ENCODE measurements at regions not wholly inside any gene's neighbourhood (a gene's known extent, or its start where the extent isn't known, plus 50 kb on each side); places are given as distances from the start of the nearest gene placed in this dataset.

DNA sequence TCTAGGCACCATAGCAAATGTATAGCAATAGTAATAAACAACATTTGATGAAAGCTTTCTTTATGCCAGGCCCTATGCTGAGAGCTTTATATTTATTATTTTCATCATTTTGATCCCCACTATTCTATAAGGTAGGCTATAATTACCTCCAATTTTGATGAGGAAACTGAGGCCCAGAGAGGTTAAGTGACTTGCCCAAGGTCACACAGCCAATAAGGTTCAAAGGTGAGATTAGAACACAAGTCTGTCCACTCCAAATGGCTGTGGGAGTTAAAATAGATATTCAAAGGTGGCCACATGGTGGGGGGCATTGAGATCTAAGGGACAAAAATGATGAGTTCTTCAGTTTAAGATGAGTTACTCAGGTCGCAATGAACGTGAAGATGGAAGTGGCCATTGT, 269.9 kb downstream of the BMP7 start:
- no peak for DNase-seq

DNA sequence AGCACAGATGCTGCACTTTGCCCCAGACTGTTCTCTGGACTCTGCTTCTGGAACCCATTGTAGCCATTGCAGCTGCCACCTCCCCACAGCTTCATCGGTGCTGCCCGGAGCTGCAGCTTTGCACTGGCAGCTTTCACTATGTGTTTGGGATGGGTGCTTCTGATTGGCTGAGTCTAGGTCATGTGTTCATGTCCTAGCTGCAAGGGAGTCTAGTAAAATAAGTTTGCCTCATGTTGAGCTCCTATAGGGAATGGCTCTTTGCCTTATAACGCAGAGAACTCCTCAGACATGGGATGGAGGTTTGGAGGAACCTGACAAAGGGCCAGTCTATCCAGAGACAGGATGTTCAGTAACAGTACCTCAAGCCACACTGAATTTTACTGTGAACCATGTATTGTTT, 268.0 kb downstream of the BMP7 start:
- DNase-seq, result no peak

DNA sequence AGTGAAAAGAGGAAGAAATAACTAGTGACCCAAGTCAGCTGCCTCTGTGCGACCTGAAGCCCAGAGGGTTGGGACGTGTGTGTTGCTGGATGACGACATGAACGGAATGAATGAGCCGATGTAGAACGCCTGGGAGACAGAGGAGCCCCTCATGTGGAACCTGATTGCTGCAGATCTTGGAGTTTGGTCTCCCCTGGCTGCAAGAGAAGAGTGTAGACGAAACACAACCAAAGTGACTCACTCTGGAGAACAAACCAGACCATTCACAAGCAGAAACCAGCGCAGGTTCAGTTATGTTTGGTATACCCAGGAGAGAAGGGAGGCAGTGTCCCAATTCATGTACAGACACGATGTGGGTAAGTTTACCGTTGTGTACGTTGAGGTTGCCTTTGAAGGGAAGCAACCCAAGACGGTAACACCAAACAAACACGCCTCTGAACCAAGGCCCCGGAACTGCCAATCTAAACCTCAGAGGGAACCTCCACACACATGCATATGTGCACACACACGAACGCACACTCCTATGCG, 265.9 kb downstream of the BMP7 start:
- DNase-seq, result no peak

DNA sequence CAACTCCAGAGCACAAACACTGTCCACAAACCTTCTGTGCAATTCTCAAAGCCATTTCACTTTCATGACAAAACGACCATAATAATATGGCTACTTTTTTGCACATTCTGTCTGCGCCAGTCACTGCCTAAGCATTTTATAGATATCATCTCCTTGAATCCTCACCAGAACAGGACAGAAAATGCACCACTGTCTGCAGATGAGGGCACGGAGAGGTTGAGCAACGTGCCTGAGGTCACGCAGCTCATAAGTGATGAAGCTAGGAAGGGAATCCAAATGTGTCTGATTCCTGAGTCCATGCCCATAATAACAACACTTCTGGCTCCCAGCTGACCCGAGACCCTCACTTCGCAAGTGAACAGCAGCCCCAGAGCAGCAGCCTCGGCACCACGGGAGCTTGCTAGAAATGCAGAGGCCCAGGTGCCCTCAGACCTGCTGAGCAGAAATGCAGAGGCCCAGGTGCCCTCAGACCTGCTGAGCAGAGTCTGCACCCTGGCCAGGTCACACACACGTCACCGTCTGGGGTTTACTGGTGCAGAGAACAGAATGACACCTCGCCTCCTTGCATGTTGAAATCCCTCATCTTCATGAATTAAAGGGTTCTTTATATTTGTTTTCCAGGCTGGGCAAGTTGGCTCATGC, 265.2 kb downstream of the BMP7 start:
- DNase-seq, result no peak

DNA sequence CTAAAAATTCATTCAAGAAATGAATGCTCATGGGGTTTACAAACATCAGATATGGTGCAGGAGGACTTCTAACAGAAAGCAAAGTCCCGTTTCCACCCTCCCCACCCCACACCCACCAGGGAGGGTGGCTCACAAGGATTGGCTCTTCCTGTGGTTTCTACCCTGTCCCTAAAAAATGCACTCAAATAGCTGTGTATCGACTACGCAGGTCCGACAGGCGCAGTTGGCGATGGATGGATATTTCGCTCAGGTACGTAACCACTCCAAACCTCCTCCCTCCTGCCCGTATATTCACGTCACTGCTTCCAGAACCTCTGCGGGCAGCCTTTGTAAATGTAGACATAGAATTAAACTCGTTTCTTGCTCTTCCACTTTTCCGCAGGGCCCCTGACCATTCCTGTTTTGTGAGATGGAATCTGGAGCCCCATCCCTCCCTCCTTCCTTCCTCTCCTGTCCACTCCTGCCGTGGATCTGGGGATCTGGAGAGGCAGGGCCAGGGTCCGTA, 264.3 kb downstream of the BMP7 start:
- no peak for DNase-seq

DNA sequence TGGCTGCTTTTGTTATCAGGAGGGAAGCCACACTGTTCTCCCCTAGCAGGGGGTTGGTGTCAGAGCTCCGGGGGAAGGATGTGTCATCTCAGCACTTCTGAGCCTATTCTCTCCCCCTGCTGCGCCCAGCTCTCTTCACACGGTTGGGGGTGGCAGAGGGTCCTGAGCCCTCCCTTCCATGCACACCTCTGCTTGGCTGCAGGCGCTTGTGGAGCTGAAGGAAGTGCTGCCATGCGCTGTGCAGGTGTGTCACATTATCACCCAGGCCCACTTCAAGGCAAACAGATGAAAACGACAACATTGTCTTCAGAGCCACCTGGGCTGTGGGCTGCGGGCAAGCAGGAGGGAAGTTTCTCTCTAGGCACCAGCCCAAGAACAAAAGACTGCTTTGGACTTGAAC, 263.4 kb downstream of the BMP7 start:
- no peak for DNase-seq

DNA sequence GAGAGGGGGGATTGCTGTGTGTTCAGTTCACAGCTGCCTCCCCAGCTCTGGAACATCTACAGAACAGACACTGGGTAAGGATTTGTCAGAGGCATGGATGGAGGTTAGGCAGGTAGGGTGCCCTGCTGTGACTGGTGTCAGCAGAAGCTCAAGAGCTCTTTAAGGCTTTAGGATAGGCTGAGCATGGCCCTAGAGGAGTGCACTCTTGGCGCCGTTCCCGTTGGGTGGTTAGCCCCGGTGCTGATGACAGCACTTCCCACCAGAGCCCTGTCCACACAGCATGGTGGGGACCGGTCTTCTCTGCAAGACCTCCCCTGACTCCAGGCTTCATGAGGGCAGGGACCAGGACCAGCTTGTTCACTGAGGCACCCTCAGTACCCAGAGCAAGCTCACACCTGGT, 262.0 kb downstream of the BMP7 start:
- no peak for DNase-seq

DNA sequence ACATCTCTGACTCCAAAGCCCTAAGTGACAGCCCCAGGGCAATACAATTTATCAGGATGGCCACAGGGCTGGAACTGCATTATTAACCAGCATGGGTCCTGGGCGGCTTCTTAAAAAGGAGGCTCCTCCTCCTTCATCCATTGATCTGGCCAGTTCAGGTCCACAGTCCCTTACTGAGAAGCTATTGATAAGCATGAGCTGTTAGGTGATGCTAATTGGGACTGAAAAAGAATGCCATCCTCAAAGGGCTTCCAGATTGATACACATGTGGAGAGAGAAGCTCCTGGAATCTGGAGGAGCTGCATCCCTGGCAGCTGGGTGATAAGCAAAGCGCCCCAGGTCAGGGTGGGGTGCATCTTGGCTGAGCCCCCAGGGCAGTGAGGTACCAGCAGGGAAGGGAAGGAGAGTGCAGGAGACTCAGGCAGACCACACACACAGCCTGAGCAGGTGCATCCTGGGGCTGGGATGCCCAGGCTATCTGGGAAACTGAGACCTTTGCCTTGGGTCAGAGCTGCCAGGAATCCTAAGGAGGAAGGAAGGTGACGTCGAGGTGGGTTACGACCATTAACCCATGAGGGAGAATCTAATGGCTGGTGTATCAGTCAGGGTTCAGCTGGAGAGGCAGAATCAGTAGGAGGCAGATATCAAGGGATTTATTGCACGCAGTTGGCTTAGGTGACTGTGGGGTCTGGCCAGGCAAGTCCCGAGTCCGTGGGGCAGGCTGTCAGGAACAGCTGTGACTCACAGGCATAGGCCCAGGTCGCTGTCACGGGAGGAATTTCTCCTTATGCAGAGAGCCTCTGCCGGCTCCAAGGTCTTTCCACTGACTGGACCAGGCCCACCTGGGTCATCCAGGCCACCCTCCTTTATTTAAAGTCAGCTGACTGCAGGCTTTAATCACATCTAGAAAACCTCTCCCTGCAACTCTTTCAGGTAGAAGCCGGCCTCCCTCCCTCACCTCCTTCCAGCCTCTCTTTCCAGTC, 261.2 kb downstream of the BMP7 start:
- DNase-seq, result no peak

DNA sequence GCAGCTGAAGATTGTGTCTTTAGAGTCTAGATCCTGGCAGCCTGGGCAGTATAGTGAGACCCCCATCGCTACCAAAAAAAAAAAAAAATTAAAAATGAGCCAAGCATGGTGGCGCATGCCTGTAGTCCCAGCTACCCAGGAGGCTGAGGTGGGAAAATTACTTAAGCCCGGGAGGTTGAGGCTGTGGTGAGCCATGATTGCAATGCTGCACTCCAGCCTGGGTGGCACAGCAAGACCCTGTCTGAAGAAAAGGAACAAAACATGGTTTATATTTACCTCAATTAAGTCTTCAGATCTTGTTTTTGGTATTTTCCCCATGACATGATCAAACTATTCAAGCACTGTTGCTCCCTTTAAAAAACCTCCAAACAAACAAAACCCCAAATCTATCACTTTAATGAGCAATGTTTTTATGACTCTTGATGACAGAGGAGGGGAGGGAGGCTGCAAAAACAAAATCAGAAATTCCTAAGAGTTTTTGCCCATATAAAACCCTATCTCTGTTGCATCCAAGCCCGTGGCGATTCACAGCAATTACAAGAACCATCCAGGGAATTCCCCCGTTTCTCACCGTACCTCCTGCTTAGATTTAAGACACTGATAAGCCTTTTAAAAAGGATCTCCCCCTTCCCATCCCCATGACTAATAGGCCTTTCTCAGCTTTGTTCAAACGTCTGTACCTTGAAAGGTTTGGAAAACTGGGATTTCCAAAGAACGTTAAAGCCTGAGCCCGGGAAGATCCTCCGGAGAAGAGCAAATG, 259.9 kb downstream of the BMP7 start:
- DNase-seq, result no peak

DNA sequence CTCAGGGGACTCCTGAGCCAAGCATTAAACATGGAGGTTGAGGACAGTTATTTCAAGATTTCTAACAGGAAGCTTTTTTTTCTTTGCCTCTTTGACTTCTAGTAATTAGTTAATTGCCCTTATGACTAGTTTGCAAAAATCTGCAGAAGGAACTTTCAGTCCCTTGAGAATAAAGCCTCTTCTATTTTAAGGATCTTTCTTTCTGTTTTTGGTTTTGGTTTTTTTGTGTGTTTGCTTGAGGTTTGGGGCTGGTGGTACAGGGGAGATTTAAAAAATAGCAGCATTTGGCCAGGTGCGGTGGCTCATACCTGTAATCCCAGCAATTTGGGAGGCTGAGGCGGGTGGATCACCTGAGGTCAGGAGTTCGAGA, 259.3 kb downstream of the BMP7 start:
- DNase-seq, result no peak

DNA sequence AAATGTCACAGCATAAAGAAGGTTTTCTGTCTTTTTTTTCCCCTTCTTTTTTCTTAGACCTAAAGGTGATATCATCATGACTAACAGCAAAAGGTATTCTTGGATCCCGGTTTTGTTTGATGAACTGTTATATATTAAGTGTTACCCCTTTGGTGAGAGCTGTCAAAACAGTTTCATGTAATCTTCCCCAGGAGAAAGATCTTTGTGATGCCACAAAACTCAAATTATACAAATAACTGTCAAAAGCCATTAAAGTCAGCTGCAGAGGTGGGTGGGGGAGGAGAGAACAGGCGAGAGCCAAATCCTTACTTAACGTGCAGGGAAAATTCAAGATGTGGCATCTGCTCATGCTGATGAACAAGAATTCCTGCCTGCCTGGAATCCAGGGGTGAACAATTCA, 258.2 kb downstream of the BMP7 start:
- no peak for DNase-seq

DNA sequence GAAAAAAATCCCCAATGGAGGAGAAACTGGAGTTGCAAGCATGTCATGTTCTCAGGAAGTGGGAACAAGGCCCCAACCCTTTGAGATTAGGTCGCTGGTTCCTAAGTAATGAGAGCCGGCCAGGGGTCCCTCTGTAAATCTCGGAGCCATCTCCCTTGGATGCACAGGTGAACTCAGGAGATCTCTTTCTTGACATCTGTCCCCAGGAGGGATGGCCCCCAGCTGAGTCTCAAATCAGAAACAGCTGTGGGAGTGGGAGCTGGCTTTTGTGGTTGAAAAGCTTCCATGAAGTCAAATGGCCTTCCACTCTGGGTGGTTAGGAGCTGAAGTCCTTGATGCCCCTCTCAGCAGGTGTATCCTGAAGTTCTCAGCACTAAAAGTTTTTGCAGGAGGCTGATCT, 257.1 kb downstream of the BMP7 start:
- DNase-seq, result no peak

DNA sequence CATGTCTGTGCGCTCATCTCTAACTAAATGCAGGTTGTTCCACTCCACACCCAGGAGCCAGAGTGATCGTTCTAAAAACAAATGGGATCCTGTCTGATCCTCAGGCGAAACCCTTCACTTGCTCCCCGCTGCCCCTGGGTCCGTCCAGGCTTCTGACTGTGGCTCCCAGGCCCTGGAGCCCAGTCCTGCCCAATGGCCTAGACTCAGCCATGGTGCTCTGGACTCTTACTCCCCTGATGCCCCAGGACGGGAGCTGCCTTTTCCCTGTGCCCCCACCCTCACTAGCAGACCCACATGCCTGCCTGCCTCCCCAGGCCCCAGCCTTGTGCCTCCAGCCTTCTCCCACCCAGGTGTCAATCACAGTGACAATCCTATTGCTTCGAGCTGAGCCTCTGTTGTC, 256.7 kb downstream of the BMP7 start:
- DNase-seq, result no peak

DNA sequence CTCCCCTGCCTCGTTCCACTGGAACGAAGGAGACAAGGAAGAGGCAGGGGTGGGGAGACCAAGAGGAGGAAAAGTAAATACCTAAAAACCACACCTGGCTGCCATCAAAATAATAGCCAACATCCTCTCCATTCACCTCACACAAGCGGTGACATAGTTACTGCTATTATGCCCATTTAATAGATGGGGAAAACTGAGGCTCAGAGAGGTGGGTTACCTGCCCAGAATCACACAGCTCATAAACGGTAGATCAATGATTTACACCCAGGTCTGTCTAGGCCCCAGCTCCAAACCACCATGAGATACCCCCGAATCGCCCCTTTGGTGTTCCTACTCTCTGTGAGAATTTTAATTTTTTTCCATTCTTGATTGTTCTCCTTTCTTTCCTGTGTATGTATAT, 253.8 kb downstream of the BMP7 start:
- DNase-seq, result no peak

DNA sequence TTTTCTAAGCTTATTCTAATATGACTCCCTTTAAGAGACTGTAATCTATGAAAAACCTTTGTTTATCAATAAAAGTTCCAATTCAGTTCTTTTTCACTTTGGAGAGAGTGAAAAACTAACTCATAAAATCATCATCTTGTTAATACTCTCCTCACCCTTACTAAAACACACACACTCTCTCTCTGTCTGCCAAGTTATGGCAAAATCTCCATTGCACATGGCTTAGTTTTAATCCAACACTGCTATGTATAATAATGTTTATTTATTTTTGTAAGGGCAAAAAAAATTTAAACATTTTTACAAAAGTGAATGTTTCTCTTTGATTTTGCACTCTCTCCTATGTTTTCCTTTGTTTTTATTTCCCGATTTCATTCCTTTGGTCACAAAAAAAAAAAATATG, 253.2 kb downstream of the BMP7 start:
- no peak for DNase-seq

DNA sequence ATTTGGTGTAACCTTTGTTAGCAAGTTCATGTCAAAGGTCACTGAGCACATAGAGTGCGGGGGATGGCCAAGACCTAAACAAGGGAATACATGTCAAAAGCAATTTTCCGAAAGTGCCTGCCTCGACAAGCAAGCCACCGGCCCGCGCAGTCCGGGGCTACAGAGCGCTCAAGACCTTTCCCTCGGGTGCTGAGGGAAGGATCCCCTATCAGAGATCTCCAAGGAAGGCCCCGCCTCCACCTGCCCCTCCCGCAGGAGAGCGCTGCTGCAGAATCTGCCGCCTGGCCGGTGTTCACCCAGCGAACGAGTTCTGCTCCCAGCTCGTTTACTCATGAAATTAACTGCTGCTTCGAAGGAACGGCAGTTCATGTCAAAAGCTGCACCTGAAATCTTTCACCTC, 252.7 kb downstream of the BMP7 start:
- no peak for DNase-seq

DNA sequence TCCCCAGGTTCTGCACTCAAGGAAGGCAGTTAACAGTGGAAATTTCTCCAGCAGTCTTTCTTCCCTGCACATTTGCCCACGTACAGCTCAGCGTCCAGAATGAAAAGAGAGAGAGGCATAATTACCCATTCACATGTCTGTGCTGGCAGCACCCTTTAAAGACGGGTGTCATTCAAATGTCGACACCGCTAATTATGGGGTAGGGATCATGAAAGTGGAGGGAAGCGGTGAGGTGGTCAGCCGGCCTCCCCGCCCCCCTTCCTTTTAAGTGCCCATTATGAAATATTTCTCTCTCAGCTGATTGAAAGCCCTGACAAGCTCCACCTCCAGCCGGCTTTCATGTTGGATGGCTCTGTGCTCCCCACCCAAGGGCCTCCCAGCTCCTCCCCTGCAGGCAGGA, 246.1 kb downstream of the BMP7 start:
- DNase-seq, result no peak

DNA sequence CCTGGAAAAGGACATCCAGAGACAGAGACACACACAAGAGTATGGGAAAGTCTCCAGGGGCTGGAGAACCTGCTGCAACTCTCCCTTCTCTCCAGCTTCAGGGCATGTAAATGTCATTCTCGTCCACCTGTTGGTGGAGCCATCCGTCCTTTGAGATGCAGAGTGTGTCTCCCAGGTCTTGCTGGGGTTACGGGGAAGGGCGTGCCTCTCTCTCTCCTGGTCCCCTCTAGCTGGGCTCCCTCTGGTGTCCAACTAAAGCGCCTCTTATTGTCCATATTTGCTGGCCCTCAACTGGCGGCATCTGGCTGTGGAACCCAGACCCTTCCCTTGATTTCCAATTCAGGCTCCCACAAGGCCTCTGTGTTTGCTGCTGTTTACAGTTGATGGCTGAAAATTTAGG, 244.1 kb downstream of the BMP7 start:
- no peak for DNase-seq

DNA sequence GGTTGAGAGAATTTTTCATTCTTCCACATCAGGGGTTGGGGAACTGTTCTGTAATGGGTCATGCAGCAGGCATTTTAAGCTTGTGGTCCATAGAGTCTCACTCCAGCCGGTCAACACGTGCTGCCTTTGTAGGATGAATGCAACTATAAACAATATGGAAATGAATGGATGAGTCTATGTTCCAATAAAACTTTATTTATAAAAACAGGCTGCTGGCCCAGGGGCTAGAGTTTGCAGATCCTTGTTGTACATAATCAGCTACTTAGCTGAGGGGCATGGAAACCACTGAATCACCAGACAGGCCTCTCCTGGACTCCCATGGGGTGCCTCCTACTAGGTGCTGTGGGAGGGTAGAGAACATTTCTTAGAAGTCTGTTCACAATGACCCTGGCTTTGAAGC, 243.4 kb downstream of the BMP7 start:
- no peak for DNase-seq

DNA sequence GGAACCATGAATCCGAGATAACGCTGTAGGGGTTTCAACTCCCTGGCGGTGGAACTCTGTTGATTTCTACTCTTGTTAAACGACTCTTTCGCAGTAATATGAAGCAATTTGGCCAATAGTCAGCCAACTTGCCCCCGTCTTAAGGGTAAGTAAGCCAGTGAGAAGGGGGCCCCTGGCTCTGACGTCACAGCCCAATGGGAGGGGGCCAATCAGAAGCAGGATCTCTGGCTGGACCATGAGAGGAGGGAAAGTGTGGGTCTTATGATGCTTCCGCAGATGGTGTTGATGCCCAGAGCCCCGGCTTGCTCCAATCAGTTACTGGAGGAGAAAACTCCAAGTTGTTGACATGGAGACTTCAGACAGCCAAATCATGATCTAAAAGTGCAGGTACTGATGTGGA, 242.4 kb downstream of the BMP7 start:
- DNase-seq, result no peak

DNA sequence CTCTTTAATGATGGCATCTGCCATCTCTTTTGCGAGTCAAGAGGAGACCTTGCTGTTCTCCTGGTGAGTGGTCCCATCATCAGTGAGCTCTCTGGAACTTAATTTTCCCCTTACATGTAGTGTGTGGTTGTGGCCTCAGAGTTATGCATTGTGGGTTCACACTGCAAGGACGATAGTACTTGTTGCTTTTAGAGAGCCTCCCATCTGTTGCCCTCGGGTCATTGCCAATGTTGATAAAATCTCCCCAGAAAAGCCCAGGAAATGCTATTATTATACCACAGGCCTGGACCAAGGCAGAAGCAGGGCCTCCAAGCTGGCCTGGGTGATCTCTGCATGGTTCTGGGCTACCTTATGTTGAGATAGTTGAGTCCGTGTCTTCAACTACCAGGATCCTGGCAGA, 241.6 kb downstream of the BMP7 start:
- DNase-seq, result no peak

DNA sequence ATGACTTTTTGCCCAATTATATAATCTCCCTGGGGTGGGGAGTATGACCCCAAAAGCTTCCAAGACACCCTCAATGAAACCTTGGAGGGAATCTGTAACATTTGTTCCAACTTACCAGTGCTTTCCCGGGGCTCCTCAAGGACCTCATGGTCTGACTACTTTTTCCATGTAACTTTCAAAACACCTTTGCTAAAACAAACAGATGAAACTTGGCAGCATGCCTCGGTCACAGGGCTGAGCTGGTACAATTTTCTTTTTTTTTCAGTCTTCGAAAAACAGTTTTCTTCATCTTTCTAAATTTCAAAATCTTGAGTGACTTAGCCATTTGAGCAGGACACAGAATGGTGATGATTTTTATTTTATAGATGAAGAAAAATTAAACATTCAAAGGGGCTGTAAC, 241.2 kb downstream of the BMP7 start:
- no peak for DNase-seq

All from muscle of arm (tissue), 1 donor.